ENCODE measurements at regions not wholly inside any gene's neighbourhood (a gene's known extent, or its start where the extent isn't known, plus 50 kb on each side); places are given as distances from the start of the nearest gene placed in this dataset.

GRCh38 chr20:48141660-48142515, 356.6 kb upstream of the SULF2 start:
- TF ChIP-seq POLR2AphosphoS5 (IDR thresholded peaks at IDR 0.05; ENCODE audit: insufficient read depth in 1 of 2, low read depth in 1 of 2) = no peak
- no peak for TF ChIP-seq CTCF (IDR thresholded peaks at IDR 0.05)
- TF ChIP-seq POLR2A (IDR thresholded peaks at IDR 0.05) = no peak
